ENCODE measurements at regions not wholly inside any gene's neighbourhood (a gene's known extent, or its start where the extent isn't known, plus 50 kb on each side); places are given as distances from the start of the nearest gene placed in this dataset.
A peak's percentile ranks its signal among the peaks of the same experiment; 100 is the strongest.
"Not testable (repeated sequence)": the region's sequence is repeated elsewhere in the genome, so short reads cannot be mapped to it uniquely, and the experiment has no call there.

DNA sequence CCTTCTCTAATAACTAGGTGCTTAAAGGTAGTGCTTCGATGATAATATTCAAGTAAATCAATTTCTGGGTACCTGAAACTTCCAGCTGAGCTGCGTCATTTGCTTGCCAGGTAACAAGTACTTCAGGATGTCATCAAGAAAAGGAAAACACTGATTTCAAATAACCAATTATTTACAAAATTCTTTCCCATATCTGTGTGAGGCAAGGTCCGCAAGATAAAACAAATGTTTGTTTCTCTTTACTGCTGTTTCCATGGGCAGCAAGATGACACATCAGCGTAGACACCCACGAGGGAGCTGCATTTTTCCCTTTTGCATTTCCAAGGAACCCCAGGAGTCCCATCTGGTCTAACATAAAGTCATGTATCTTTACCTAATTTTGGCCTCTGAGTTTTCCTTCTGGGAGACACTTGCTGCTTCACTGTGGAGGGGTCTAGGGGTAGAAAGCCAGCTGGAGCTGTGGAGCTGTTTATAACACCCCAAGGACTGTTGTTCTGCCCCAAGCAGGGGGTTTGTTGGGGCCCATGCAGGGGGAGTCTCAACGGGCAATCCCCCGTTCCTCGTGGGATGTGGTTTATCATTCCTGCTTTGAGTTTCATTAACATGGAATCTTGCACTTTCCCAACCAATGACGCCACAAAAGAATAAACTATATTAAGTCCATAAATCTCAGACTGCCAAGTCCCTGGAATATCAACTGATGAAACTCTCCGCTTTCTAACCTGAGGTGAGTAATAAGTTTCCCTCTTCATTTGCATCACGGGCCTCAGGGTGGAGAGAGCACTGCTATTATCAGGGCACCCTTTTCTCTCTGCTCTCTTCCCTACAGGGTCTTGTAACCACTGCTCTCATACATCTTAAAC is 112.8 kb upstream of the PELI2 start:
- H3K36me3 ChIP-seq (ENCODE audit: control insufficient read depth, insufficient read depth, low read length): no peaks in the 10 kb centered on the region
- H3K27me3 ChIP-seq (ENCODE audit: control insufficient read depth, insufficient read depth, low read length): no peaks in the 10 kb centered on the region
- H3K27ac ChIP-seq (ENCODE audit: low read depth, low read length): peak overlapping the region; percentile 82
- H3K9ac ChIP-seq (ENCODE audit: low read depth, low read length): no peak overlapping the region
- peaks cover 7% of the 10 kb centered on the region; the same call in 1 of the 2 replicates for H3K9me3 ChIP-seq (ENCODE audit: control insufficient read depth, insufficient read depth, low read length)
- no peak overlapping the region for H3K4me3 ChIP-seq (ENCODE audit: low read depth, low read length)
- peaks cover 27% of the 10 kb centered on the region for H3K4me1 ChIP-seq (ENCODE audit: control insufficient read depth, insufficient read depth, low read length)

DNA sequence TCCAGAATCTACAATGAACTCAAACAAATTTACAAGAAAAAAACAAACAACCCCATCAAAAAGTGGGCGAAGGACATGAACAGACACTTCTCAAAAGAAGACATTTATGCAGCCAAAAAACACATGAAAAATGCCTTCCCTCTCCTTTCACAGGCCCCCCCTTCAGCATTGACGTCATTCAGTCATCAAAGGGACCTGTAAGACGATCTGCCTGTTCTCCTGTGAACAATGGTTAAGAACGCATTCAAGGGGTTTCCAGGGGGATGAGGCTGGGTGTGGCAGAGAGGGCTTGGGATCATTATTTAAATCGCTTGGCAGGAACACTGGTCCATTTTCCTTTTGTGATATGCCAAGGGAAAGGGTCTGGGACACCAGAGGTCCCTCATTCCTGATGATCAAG is 110.7 kb upstream of the PELI2 start:
- not testable (repeated sequence) for H3K4me3 ChIP-seq (ENCODE audit: low read depth, low read length); H3K36me3 ChIP-seq (ENCODE audit: control insufficient read depth, insufficient read depth, low read length); H3K9ac ChIP-seq (ENCODE audit: low read depth, low read length); H3K27ac ChIP-seq (ENCODE audit: low read depth, low read length); H3K27me3 ChIP-seq (ENCODE audit: control insufficient read depth, insufficient read depth, low read length); H3K9me3 ChIP-seq (ENCODE audit: control insufficient read depth, insufficient read depth, low read length)
- H3K4me1 ChIP-seq (ENCODE audit: control insufficient read depth, insufficient read depth, low read length): peaks cover 25% of the 10 kb centered on the region

DNA sequence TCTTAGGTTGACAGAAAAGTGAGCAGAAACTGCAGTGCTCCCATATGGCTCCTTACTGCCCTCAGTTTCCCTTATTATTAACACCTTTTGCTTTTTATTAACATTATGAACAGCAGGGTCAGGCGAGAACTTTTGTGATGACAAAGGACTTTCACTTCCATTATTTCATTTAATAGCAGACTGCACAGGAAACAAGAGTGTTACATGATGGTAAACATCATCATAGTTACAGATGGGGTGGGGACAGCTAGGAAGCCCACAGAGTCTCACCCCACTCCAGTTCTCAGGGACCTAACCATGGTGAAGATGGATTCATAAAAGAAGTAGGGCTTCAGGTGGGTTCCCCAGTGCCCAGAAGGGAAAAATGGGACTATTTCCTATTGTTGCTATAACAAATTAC is 110.1 kb upstream of the PELI2 start:
- H3K4me1 ChIP-seq (ENCODE audit: control insufficient read depth, insufficient read depth, low read length): peaks cover 21% of the 10 kb centered on the region
- no peak overlapping the region for H3K27ac ChIP-seq (ENCODE audit: low read depth, low read length)
- no peak overlapping the region for H3K9ac ChIP-seq (ENCODE audit: low read depth, low read length)
- peaks cover 7% of the 10 kb centered on the region; the same call in 1 of the 2 replicates for H3K9me3 ChIP-seq (ENCODE audit: control insufficient read depth, insufficient read depth, low read length)
- no peaks in the 10 kb centered on the region for H3K27me3 ChIP-seq (ENCODE audit: control insufficient read depth, insufficient read depth, low read length)
- H3K4me3 ChIP-seq (ENCODE audit: low read depth, low read length): no peak overlapping the region
- H3K36me3 ChIP-seq (ENCODE audit: control insufficient read depth, insufficient read depth, low read length): no peaks in the 10 kb centered on the region

GRCh38 chr14:56008661-56009060 is 109.5 kb upstream of the PELI2 start:
- H3K4me1 ChIP-seq (ENCODE audit: control insufficient read depth, insufficient read depth, low read length): peaks cover 21% of the 10 kb centered on the region
- H3K27ac ChIP-seq (ENCODE audit: low read depth, low read length); H3K27me3 ChIP-seq (ENCODE audit: control insufficient read depth, insufficient read depth, low read length); H3K9me3 ChIP-seq (ENCODE audit: control insufficient read depth, insufficient read depth, low read length); H3K36me3 ChIP-seq (ENCODE audit: control insufficient read depth, insufficient read depth, low read length); H3K4me3 ChIP-seq (ENCODE audit: low read depth, low read length); H3K9ac ChIP-seq (ENCODE audit: low read depth, low read length): not testable (repeated sequence)

- H3K36me3 ChIP-seq (ENCODE audit: control insufficient read depth, insufficient read depth, low read length): no peaks in the 10 kb centered on the region
- no peak overlapping the region for H3K9ac ChIP-seq (ENCODE audit: low read depth, low read length)
- peaks cover 6% of the 10 kb centered on the region; the same call in 1 of the 2 replicates for H3K4me1 ChIP-seq (ENCODE audit: control insufficient read depth, insufficient read depth, low read length)
- peaks cover 8% of the 10 kb centered on the region for H3K9me3 ChIP-seq (ENCODE audit: control insufficient read depth, insufficient read depth, low read length)
- H3K27ac ChIP-seq (ENCODE audit: low read depth, low read length): no peak overlapping the region
- no peaks in the 10 kb centered on the region for H3K27me3 ChIP-seq (ENCODE audit: control insufficient read depth, insufficient read depth, low read length)
- H3K4me3 ChIP-seq (ENCODE audit: low read depth, low read length): no peak overlapping the region
Measured at GRCh38 chr14:56023661-56024081, 94.5 kb upstream of the PELI2 start.

GRCh38 chr14:56025191-56025590 is 93.0 kb upstream of the PELI2 start:
- Histone ChIP-seq H3K36me3 (ENCODE audit: control insufficient read depth, insufficient read depth, low read length) (no peaks in the 10 kb centered on the region), H3K4me1 (ENCODE audit: control insufficient read depth, insufficient read depth, low read length) (peaks cover 6% of the 10 kb centered on the region; the same call in 1 of the 2 replicates), H3K9ac (ENCODE audit: low read depth, low read length) (no peak overlapping the region), H3K27me3 (ENCODE audit: control insufficient read depth, insufficient read depth, low read length) (no peaks in the 10 kb centered on the region), H3K9me3 (ENCODE audit: control insufficient read depth, insufficient read depth, low read length) (peaks cover 2% of the 10 kb centered on the region), H3K4me3 (ENCODE audit: low read depth, low read length) (no peak overlapping the region), H3K27ac (ENCODE audit: low read depth, low read length) (no peak overlapping the region)

DNA sequence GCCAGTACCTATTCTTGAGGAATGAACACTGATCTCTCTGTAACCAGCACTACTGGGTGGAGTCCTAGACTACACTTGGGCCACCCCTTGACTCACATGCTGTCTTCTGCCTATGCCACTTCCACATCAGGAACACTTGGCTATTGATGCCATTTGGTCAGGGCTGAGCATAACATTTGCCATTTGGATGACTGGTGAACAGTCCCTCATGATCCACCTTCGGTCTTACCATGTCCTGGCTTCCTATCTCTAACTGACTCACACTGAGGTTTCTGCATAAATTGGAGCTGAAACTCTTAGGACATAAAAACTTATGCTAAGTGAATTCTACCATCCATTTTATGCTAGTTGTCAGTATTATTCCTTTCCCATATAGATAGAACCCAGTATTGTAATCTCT is 91.7 kb upstream of the PELI2 start:
- Histone ChIP-seq H3K4me3 (ENCODE audit: low read depth, low read length) (no peak overlapping the region), H3K36me3 (ENCODE audit: control insufficient read depth, insufficient read depth, low read length) (no peaks in the 10 kb centered on the region), H3K9me3 (ENCODE audit: control insufficient read depth, insufficient read depth, low read length) (no peaks in the 10 kb centered on the region), H3K9ac (ENCODE audit: low read depth, low read length) (no peak overlapping the region), H3K27me3 (ENCODE audit: control insufficient read depth, insufficient read depth, low read length) (no peaks in the 10 kb centered on the region), H3K27ac (ENCODE audit: low read depth, low read length) (no peak overlapping the region), H3K4me1 (ENCODE audit: control insufficient read depth, insufficient read depth, low read length) (peaks cover 6% of the 10 kb centered on the region; the same call in 1 of the 2 replicates)

DNA sequence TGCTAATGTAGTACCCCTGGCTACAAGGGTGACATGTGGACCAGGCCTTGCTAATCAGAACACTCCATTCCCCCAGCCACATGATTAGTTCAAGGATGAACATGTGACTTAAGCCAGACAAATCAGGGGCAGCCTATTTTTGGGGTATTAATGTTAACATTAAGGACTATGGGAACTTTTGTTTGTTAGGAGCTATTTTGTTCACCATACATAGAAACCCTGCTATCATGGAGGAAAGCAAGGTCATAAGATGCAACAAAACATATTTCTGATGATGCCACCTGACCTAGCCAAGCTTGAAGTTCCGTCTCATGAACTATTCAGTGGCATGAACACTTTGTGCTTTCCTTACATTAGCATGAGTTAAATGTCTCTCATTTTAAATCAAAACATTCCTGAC is 90.8 kb upstream of the PELI2 start:
- Histone ChIP-seq H3K4me3 (ENCODE audit: low read depth, low read length) (no peak overlapping the region), H3K36me3 (ENCODE audit: control insufficient read depth, insufficient read depth, low read length) (no peaks in the 10 kb centered on the region), H3K27ac (ENCODE audit: low read depth, low read length) (no peak overlapping the region), H3K27me3 (ENCODE audit: control insufficient read depth, insufficient read depth, low read length) (no peaks in the 10 kb centered on the region), H3K9me3 (ENCODE audit: control insufficient read depth, insufficient read depth, low read length) (no peaks in the 10 kb centered on the region), H3K9ac (ENCODE audit: low read depth, low read length) (no peak overlapping the region), H3K4me1 (ENCODE audit: control insufficient read depth, insufficient read depth, low read length) (peaks cover 6% of the 10 kb centered on the region; the same call in 1 of the 2 replicates)

DNA sequence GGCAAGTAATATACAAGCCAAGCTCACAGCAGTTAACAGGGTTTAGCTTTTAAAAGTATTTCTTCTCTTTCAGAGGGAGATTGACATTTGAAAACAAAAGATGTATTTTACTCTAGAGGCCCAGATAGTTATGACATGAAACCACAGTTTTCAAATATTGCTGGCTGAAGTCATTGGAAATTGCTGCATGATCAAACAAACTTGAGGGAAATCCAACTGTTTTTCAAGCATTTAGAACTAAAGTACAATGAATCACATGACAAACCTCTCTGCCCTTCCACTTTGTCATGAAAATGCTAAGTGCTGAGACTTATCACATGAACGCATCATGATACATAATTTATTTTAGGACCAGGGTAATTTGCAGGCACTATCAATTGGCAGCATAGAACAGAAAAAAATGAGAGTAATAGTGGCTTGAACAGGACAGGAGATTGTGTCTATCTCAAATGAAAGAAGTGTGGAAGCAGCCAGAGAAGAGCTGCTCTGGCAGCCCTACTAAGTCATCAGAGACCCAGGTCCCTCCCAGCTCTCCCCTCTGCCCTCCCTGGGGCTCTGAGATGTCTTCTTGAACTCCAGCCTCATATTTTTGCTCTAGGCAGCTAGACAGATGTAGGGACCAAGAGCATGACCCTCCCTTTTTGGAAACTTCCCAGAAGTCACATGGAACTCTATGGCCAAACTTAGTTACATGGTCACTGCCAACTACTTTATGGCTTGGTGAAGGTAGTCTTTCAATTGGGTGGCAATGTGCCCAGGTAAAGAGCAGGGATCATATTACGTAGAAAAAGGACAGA is 90.1 kb upstream of the PELI2 start:
- Histone ChIP-seq H3K27ac (ENCODE audit: low read depth, low read length) (no peak overlapping the region), H3K9me3 (ENCODE audit: control insufficient read depth, insufficient read depth, low read length) (no peaks in the 10 kb centered on the region), H3K9ac (ENCODE audit: low read depth, low read length) (no peak overlapping the region), H3K36me3 (ENCODE audit: control insufficient read depth, insufficient read depth, low read length) (no peaks in the 10 kb centered on the region), H3K4me3 (ENCODE audit: low read depth, low read length) (no peak overlapping the region), H3K27me3 (ENCODE audit: control insufficient read depth, insufficient read depth, low read length) (no peaks in the 10 kb centered on the region), H3K4me1 (ENCODE audit: control insufficient read depth, insufficient read depth, low read length) (peaks cover 6% of the 10 kb centered on the region; the same call in 1 of the 2 replicates)

DNA sequence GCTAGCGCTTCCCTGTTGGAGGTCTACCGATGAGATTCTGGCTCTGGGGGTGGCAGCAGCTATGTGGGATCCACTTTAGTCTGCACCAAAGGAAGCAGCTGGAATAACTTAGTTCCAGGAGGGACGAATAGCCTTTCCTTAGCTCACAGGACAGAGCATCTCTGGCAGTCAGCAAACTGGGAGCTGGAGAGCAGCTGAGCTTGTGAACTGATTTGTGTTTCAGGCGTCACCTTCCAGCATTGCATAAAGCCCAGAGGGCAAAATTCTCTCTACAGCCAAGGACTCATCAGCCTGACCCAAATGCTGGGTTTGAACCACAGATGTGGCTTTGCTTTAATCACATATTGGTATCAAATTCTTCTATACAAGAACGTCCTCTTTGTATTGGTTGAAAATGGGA is 81.9 kb upstream of the PELI2 start:
- H3K9ac ChIP-seq (ENCODE audit: low read depth, low read length): no peak overlapping the region
- no peaks in the 10 kb centered on the region for H3K4me1 ChIP-seq (ENCODE audit: control insufficient read depth, insufficient read depth, low read length)

GRCh38 chr14:56040121-56040520 is 78.1 kb upstream of the PELI2 start:
- Histone ChIP-seq H3K4me1 (ENCODE audit: control insufficient read depth, insufficient read depth, low read length) (no peaks in the 10 kb centered on the region), H3K27me3 (ENCODE audit: control insufficient read depth, insufficient read depth, low read length) (no peaks in the 10 kb centered on the region), H3K36me3 (ENCODE audit: control insufficient read depth, insufficient read depth, low read length) (no peaks in the 10 kb centered on the region), H3K9me3 (ENCODE audit: control insufficient read depth, insufficient read depth, low read length) (no peaks in the 10 kb centered on the region), H3K4me3 (ENCODE audit: low read depth, low read length) (no peak overlapping the region), H3K27ac (ENCODE audit: low read depth, low read length) (no peak overlapping the region), H3K9ac (ENCODE audit: low read depth, low read length) (no peak overlapping the region)

More for the DNA sequence above, 81.9 kb upstream of the PELI2 start:
- H3K27me3 ChIP-seq (ENCODE audit: control insufficient read depth, insufficient read depth, low read length): no peaks in the 10 kb centered on the region
- H3K36me3 ChIP-seq (ENCODE audit: control insufficient read depth, insufficient read depth, low read length): no peaks in the 10 kb centered on the region
- no peak overlapping the region for H3K4me3 ChIP-seq (ENCODE audit: low read depth, low read length)
- no peak overlapping the region for H3K27ac ChIP-seq (ENCODE audit: low read depth, low read length)
- no peaks in the 10 kb centered on the region for H3K9me3 ChIP-seq (ENCODE audit: control insufficient read depth, insufficient read depth, low read length)
